ENCODE measurements at regions not wholly inside any gene's neighbourhood (a gene's known extent, or its start where the extent isn't known, plus 50 kb on each side); places are given as distances from the start of the nearest gene placed in this dataset.

- DNase-seq (ENCODE audit: low spot score) (no peak), FAIRE-seq (no peak)
These were observed 186.4 kb upstream of the THBS1 start for GRCh38 chr15:39394496-39394895.

More at GRCh38 chr15:39394496-39394895, 186.4 kb upstream of the THBS1 start:
- in situ Hi-C loops (cut with HindIII; ENCODE audit: extremely low pct_ligation_motif_present, low pct_unique_long_range_greater_than_20kb) = no loop called here
- Histone ChIP-seq H3K9ac (ENCODE audit: insufficient read depth, low read depth, low read length) (no peak overlapping the region), H3K4me1 (ENCODE audit: insufficient read depth, low read length) (peaks cover 18% of the 10 kb centered on the region), H4K20me1 (ENCODE audit: insufficient read depth, low read length) (no peaks in the 10 kb centered on the region), H3K36me3 (replicated peaks in 1 of 2; ENCODE audit: control insufficient read depth in 1 of 2, insufficient read depth in 2 of 2, low read length in 2 of 2) (no peaks in the 10 kb centered on the region), H3K27me3 (ENCODE audit: control insufficient read depth in 1 of 2, insufficient read depth in 2 of 2, low read length in 2 of 2) (no peaks in the 10 kb centered on the region), H3K9me3 (ENCODE audit: low read length) (no peaks in the 10 kb centered on the region), H3K79me2 (ENCODE audit: insufficient read depth, low read length) (no peaks in the 10 kb centered on the region), H3K4me2 (ENCODE audit: low read depth, low read length) (no peak overlapping the region), H3K27ac (ENCODE audit: extremely low read length, insufficient read depth, low read length) (no peak overlapping the region), H3K4me3 (replicated peaks in 1 of 3; ENCODE audit: insufficient read depth in 1 of 3, low read depth in 2 of 3, low read length in 3 of 3) (no peak overlapping the region), H2AFZ (ENCODE audit: low read length) (no peak overlapping the region)
- ChIA-PET POLR2A (no interaction called here), CTCF (ENCODE audit: low intra/inter-chr PET ratio, low total read pairs) (no interaction called here)
- TF ChIP-seq ZBTB38 (CRISPR knock-in tag; IDR thresholded peaks at IDR 0.05) (no peak), ZBED4 (CRISPR knock-in tag; IDR thresholded peaks at IDR 0.05; ENCODE audit: borderline replicate concordance) (no peak), NR3C1 (CRISPR knock-in tag; IDR thresholded peaks at IDR 0.05) (no peak), PHB2 (IDR thresholded peaks at IDR 0.05; ENCODE audit: partially characterized antibody) (no peak), ZFAT (CRISPR knock-in tag; conservative IDR thresholded peaks at IDR 0.05) (no peak), SRSF9 (IDR thresholded peaks at IDR 0.05; ENCODE audit: borderline replicate concordance, insufficient read depth, low read depth, low read length, poor library complexity, severe bottlenecking) (no peak), ZNF101 (CRISPR knock-in tag; IDR thresholded peaks at IDR 0.05; ENCODE audit: borderline replicate concordance, low read depth) (no peak), TFE3 (CRISPR knock-in tag; IDR thresholded peaks at IDR 0.05) (no peak), ZNF841 (CRISPR knock-in tag; IDR thresholded peaks at IDR 0.05; ENCODE audit: borderline replicate concordance) (no peak), ZNF687 (CRISPR knock-in tag; IDR thresholded peaks at IDR 0.05) (no peak)
- intact Hi-C loops (cut with micrococcal nuclease; ENCODE audit: unreplicated experiment) = no loop called here
- no peak for ATAC-seq
- BruUV-seq (replicated peaks) = no TSS peak
